ENCODE measurements at regions not wholly inside any gene's neighbourhood (a gene's known extent, or its start where the extent isn't known, plus 50 kb on each side); places are given as distances from the start of the nearest gene placed in this dataset.
"Not testable (repeated sequence)": the region's sequence is repeated elsewhere in the genome, so short reads cannot be mapped to it uniquely, and the experiment has no call there.

GRCh38 chr18:46179306-46179705 lies 75.1 kb downstream of the HAUS1 start:
- H3K27ac Mint-ChIP-seq = no peak overlapping the region

GRCh38 chr18:46182633-46183358 lies 78.6 kb downstream of the HAUS1 start:
- peaks cover 29% of the 10 kb centered on the region for H3K36me3 Mint-ChIP-seq (ENCODE audit: low read depth)
- H3K4me1 Mint-ChIP-seq = peaks cover 27% of the 10 kb centered on the region
- peak overlapping the region; percentile 41 for H3K27ac Mint-ChIP-seq
- H3K4me3 Mint-ChIP-seq = peak overlapping the region; percentile 9
- no peaks in the 10 kb centered on the region for H3K9me3 Mint-ChIP-seq
- H3K27me3 Mint-ChIP-seq = no peaks in the 10 kb centered on the region
- ATAC-seq (replicated peaks) = no peak

More at GRCh38 chr18:46179306-46179705, 75.1 kb downstream of the HAUS1 start:
- Mint-ChIP-seq H3K4me1 (peaks cover 39% of the 10 kb centered on the region), H3K4me3 (no peak overlapping the region), H3K27me3 (no peaks in the 10 kb centered on the region), H3K9me3 (no peaks in the 10 kb centered on the region), H3K36me3 (ENCODE audit: low read depth) (peaks cover 47% of the 10 kb centered on the region)
- no peak for ATAC-seq (replicated peaks)

DNA sequence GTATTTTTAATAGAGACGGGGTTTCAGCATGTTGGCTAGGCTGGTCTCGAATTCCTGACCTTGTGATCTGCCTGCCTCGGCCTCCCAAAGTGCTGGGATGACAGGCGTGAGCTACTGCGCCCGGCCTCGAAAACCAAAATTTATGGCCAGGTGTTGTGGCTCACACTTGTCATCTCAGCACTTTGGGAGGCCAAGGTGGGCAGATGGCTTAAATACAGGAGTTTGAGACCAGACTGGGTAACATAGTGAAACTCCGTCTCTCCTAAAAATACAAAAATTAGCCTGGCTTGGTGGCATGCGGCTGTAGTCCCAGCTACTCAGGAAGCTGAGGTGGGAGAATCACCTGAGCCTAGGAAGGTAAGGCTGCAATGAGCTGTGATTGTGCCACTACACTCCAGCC lies 80.1 kb downstream of the HAUS1 start:
- H3K4me3 Mint-ChIP-seq; H3K9me3 Mint-ChIP-seq; ATAC-seq (replicated peaks); H3K27me3 Mint-ChIP-seq: not testable (repeated sequence)
- Mint-ChIP-seq H3K27ac (peak overlapping the region; percentile 14), H3K36me3 (ENCODE audit: low read depth) (peaks cover 25% of the 10 kb centered on the region), H3K4me1 (peaks cover 23% of the 10 kb centered on the region)

DNA sequence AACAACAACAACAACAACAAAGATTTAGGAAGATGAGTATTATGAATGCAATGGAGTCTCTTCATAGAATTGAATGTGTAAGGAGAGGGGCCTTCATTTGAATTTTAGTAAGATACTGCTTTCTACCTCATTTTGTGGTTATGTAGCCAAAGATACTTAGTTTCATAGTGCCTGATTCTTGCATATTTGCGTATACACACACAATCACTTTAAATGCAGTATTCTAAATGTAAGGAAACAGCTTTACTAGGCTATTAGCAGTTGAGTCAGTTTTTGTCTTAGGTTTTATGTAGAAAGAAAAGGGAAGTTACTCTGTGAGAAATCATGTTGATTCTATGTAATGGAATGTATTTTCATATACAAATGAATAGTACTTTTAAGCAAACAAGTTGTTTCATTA lies 80.5 kb downstream of the HAUS1 start:
- Mint-ChIP-seq H3K4me1 (peaks cover 21% of the 10 kb centered on the region), H3K27me3 (no peaks in the 10 kb centered on the region), H3K4me3 (no peak overlapping the region), H3K36me3 (ENCODE audit: low read depth) (peaks cover 21% of the 10 kb centered on the region), H3K9me3 (no peaks in the 10 kb centered on the region), H3K27ac (peak overlapping the region; percentile 14)
- no peak for ATAC-seq (replicated peaks)

GRCh38 chr18:46190667-46191066 lies 86.5 kb downstream of the HAUS1 start:
- Mint-ChIP-seq H3K27me3 (no peaks in the 10 kb centered on the region), H3K4me1 (peaks cover 18% of the 10 kb centered on the region), H3K27ac (no peak overlapping the region), H3K36me3 (ENCODE audit: low read depth) (peaks cover 15% of the 10 kb centered on the region), H3K4me3 (no peak overlapping the region), H3K9me3 (no peaks in the 10 kb centered on the region)
- ATAC-seq (replicated peaks) = peak; percentile 62

DNA sequence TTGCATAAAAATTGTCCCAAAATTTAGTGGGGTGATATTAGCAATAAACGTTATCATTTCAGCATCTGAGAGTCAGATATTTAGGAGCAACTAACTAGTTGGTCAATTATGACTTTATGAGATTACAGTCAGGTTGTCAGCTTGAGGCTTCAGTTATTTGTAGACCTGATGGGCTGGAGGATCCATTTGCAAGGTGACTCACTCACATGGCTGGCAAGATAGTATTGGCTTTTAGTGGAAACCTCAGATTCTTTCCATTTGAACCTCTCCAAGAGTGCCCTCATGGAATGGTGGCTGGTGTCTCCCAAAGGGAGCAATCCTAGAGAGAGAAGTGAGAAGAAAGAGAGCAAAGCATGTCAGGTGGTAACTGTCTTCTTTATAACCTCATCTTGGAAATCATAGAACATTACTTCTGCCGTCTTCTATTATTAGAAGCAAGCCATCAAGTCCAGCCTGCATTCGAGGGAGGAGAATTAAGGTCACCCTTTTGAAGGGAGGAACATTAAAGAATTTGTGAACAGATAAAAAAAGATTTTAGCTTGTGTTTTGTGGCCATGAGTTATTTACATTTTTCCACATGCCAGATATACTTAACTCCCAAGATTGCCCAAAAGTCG lies 92.5 kb downstream of the HAUS1 start:
- no peak overlapping the region for H3K27ac Mint-ChIP-seq
- no peak overlapping the region for H3K4me3 Mint-ChIP-seq
- no peaks in the 10 kb centered on the region for H3K27me3 Mint-ChIP-seq
- H3K36me3 Mint-ChIP-seq (ENCODE audit: low read depth) = peaks cover 26% of the 10 kb centered on the region
- no peak for ATAC-seq (replicated peaks)
- peaks cover 22% of the 10 kb centered on the region for H3K4me1 Mint-ChIP-seq
- no peaks in the 10 kb centered on the region for H3K9me3 Mint-ChIP-seq

- peak; percentile 69 for ATAC-seq (replicated peaks)
- Mint-ChIP-seq H3K9me3 (no peaks in the 10 kb centered on the region), H3K36me3 (ENCODE audit: low read depth) (peaks cover 26% of the 10 kb centered on the region), H3K27ac (peak overlapping the region; percentile 82), H3K4me3 (peak overlapping the region; percentile 25), H3K27me3 (no peaks in the 10 kb centered on the region), H3K4me1 (peaks cover 35% of the 10 kb centered on the region)
Observed at GRCh38 chr18:46199515-46200147, 95.4 kb downstream of the HAUS1 start.

DNA sequence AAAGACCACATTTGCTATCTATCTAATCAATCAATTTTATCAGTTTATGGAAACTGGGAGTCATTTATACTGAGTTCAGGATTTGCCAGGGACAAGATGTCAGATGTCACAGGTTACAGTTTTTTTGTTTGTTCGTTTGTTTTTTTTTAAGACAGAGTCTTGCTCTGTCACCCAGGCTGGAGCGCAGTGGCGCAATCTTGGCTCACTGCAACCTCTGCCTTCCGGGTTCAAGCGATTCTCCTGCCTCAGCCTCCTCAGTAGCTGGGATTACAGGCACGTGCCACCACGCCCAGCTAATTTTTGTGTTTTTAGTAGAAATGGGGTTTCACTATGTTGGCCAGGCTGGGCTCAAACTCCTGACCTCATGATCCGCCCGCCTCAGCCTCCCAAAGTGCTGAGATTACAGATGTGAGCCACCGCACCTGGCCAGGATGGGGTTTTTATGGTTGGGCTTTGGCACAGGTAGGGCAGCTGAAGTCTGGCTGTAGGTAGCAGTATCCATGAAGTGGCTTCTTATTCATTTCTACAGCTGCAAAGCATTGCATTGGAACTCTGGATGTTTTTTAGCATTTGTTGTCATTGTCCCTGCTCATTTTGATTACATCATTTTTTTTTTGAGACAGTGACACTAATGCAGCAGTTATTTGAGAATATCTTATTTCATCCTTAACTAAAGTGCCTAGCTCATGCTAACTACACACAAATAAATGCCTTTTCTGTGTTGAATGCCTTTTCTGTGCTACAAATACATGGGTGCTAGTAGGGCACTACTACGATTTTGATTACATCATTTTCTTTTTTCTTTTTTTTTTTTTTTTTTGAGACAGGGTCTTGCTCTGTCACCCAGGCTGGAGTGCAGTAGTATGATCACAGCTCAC lies 96.2 kb downstream of the HAUS1 start:
- not testable (repeated sequence) for ATAC-seq (replicated peaks)

DNA sequence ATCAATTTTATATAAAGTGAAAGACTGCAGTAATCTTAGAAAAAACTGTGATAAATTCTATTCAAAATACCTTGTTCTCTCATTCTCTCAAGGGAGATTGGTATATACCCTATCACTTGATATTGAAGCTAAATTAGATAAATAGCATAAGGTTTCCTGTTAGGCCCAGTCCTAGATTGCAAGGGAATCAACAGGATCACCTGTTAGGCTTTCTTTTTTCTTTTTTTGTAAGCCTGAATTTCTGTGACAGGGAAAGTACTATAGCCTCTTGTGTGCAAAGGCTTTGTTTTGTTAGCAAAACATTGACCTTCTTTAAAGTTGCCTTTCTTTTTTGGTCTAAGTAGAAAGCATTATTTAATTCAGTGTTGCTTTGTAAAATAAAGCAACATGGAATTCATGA lies 100.0 kb downstream of the HAUS1 start:
- no peak for ATAC-seq (replicated peaks)
- H3K36me3 Mint-ChIP-seq (ENCODE audit: low read depth) = peaks cover 21% of the 10 kb centered on the region
- peaks cover 50% of the 10 kb centered on the region for H3K4me1 Mint-ChIP-seq
- H3K9me3 Mint-ChIP-seq = no peaks in the 10 kb centered on the region
- no peak overlapping the region for H3K27ac Mint-ChIP-seq
- no peak overlapping the region for H3K4me3 Mint-ChIP-seq
- H3K27me3 Mint-ChIP-seq = no peaks in the 10 kb centered on the region

More for the DNA sequence above, 96.2 kb downstream of the HAUS1 start:
- Mint-ChIP-seq H3K4me1 (peaks cover 35% of the 10 kb centered on the region), H3K36me3 (ENCODE audit: low read depth) (peaks cover 26% of the 10 kb centered on the region), H3K27ac (peak overlapping the region; percentile 82), H3K4me3 (peak overlapping the region; percentile 25)
- not testable (repeated sequence) for H3K9me3 Mint-ChIP-seq, H3K27me3 Mint-ChIP-seq

DNA sequence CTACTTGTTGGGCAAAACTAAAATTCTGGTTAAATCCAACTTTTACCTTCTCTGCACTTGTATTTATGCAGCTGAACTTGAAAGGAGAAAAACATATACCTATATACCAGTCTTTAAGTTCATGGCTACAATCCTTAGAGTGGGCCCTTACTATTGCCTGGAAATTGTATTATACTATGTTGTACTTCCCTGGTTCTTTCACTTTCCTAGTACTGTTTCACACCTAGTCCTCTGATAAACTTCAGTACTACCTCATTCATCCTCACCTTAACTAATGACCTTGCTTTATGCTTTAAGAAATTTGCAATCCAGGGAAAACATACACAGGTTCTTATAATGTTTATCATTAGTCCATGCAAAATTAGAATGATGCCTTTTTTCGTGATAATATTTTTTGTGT lies 103.8 kb downstream of the HAUS1 start:
- H3K4me3 Mint-ChIP-seq = no peak overlapping the region
- peak; percentile 32 for ATAC-seq (replicated peaks)
- H3K4me1 Mint-ChIP-seq = peaks cover 62% of the 10 kb centered on the region
- H3K36me3 Mint-ChIP-seq (ENCODE audit: low read depth) = peaks cover 25% of the 10 kb centered on the region
- H3K27ac Mint-ChIP-seq = peak overlapping the region; percentile 55
- H3K27me3 Mint-ChIP-seq = no peaks in the 10 kb centered on the region
- no peaks in the 10 kb centered on the region for H3K9me3 Mint-ChIP-seq

DNA sequence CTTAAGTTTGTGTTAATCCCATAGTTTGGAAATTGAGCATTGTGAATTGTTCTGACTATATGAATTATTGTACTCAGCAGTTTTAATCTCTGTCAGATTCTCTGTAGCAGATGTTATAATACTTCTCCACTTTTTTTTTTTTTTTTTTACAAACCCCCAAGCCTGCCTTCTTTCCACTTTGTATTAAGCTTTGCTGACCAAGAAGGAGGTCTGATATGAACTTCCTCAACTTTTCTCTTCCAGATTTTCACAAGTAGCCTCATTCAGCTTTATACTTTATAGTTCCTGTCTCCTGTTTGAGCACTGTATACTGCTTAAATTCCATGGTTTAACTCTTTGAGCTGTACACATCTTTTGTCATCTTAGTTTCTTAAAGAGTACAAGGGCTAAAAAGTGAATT lies 105.0 kb downstream of the HAUS1 start:
- Mint-ChIP-seq H3K4me3 (no peak overlapping the region), H3K9me3 (no peaks in the 10 kb centered on the region), H3K36me3 (ENCODE audit: low read depth) (peaks cover 25% of the 10 kb centered on the region), H3K27ac (peak overlapping the region; percentile 32), H3K4me1 (peaks cover 53% of the 10 kb centered on the region), H3K27me3 (no peaks in the 10 kb centered on the region)
- no peak for ATAC-seq (replicated peaks)

- no peaks in the 10 kb centered on the region for H3K9me3 Mint-ChIP-seq
- peaks cover 31% of the 10 kb centered on the region for H3K36me3 Mint-ChIP-seq (ENCODE audit: low read depth)
- H3K4me3 Mint-ChIP-seq = peak overlapping the region; percentile 58
- no peaks in the 10 kb centered on the region for H3K27me3 Mint-ChIP-seq
- peak; percentile 73 for ATAC-seq (replicated peaks)
- peak overlapping the region; percentile 83 for H3K27ac Mint-ChIP-seq
- peaks cover 50% of the 10 kb centered on the region for H3K4me1 Mint-ChIP-seq
Observed at GRCh38 chr18:46211816-46212215, 107.6 kb downstream of the HAUS1 start.

DNA sequence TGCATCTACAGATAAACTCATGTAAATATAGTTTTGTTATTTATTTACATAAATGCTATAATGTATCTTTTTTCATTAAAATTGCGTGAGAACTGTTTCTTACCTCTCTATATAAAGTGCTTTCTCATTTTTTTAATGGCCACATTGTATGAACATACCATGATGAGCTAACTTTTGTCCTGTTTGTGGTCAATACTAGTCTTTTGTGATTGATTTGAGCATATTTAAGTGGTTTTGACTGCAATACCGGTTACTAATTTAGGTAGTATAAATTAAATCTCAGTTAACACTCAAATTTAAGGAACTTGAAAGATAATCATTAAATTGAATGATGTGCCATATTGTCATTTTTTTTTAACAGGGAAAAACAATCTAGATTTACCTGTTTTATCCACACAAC lies 108.2 kb downstream of the HAUS1 start:
- no peaks in the 10 kb centered on the region for H3K9me3 Mint-ChIP-seq
- H3K27me3 Mint-ChIP-seq = no peaks in the 10 kb centered on the region
- peak; percentile 67 for ATAC-seq (replicated peaks)
- peaks cover 36% of the 10 kb centered on the region for H3K36me3 Mint-ChIP-seq (ENCODE audit: low read depth)
- H3K4me3 Mint-ChIP-seq = peak overlapping the region; percentile 58
- peak overlapping the region; percentile 83 for H3K27ac Mint-ChIP-seq
- peaks cover 53% of the 10 kb centered on the region for H3K4me1 Mint-ChIP-seq

DNA sequence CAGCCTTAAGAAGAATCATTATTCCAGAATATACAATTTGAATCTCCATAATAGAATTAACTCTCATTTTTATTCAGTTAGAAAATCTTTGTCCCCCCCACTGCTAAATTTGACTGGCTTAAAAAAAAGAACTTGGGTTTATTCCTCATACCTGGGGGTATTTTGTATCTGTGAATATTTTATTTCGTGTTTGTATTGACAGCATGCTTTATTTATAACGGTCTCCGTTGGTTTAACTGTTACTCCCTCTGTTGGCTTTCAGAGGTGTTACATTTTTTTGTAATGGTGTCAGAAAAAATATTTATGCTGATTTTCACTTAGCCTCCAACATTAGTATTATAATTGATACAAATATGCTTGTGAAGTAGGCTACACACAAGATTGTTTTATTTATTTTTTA lies 109.1 kb downstream of the HAUS1 start:
- Mint-ChIP-seq H3K4me3 (peak overlapping the region; percentile 26), H3K4me1 (peaks cover 50% of the 10 kb centered on the region), H3K27me3 (no peaks in the 10 kb centered on the region), H3K27ac (no peak overlapping the region), H3K36me3 (ENCODE audit: low read depth) (peaks cover 40% of the 10 kb centered on the region), H3K9me3 (no peaks in the 10 kb centered on the region)
- no peak for ATAC-seq (replicated peaks)

All from activated T-helper 17 cell treated with anti-CD3 and anti-CD28 coated beads, Interleukin-2, amount 50 U/mL, for 72 hours (primary cell).